WTC11 (cell line): ENCODE measurements at regions not wholly inside any gene's neighbourhood (a gene's known extent, or its start where the extent isn't known, plus 50 kb on each side); places are given as distances from the start of the nearest gene placed in this dataset.

Source experiments
- ATAC-seq: fragments of 200-7000 bp; cut with Tn5 transposase; 2 replicates; pipeline ENCODE4 v1.10.0; 2021; ENCODE audit warnings: mild to moderate bottlenecking, moderate library complexity
- CTCF ChIA-PET: fragments of 300-600 bp; sonication (Branson Sonifier 250); formaldehyde crosslinking; loops from one replicate; lab custom pipeline; 2021; ENCODE audit warnings: antibody characterized with exemption; lab: Charles Lee
- POLR2A ChIA-PET: fragments of 350-600 bp; sonication (Branson Sonifier 250); formaldehyde crosslinking; loops from one replicate; lab custom pipeline; 2021; ENCODE audit warnings: antibody characterized with exemption; lab: Charles Lee
- DNase-seq: peaks from one replicate; pipeline ENCODE4 v3.0.0; 2021; ENCODE audit warnings: low spot score
- H3K27ac Mint-ChIP-seq: 2 replicates; pipeline ENCODE4 v1.8.0; 2021; ENCODE audit warnings: mixed read lengths
- H3K27me3 Mint-ChIP-seq: 2 replicates; pipeline ENCODE4 v1.8.0; 2021; ENCODE audit warnings: low read depth, mild to moderate bottlenecking, moderate library complexity, mixed read lengths
- H3K36me3 Mint-ChIP-seq: 2 replicates; pipeline ENCODE4 v1.8.0; 2021; ENCODE audit warnings: mixed read lengths
- H3K4me1 Mint-ChIP-seq: 2 replicates; pipeline ENCODE4 v1.8.0; 2022; ENCODE audit warnings: mixed read lengths
- H3K4me3 Mint-ChIP-seq: 2 replicates; pipeline ENCODE4 v1.8.0; 2021; ENCODE audit warnings: mild to moderate bottlenecking, moderate library complexity, mixed read lengths
- H3K9me3 Mint-ChIP-seq: 2 replicates; pipeline ENCODE4 v1.8.0; 2021; ENCODE audit warnings: mixed read lengths
- AR ChIP-seq: fragments of 250-450 bp; sonication (Bioruptor Pico); IDR thresholded peaks from 2 replicates; pipeline ENCODE4 v1.9.0; 2021; ENCODE audit warnings: mild to moderate bottlenecking
- ATF1 ChIP-seq: sonication (generic); formaldehyde crosslinking; IDR thresholded peaks from 2 replicates; pipeline ENCODE4 v1.8.1; 2023; ENCODE audit warnings: mild to moderate bottlenecking, moderate library complexity, missing genetic modification reagents
- GTF2I ChIP-seq: fragments of 250-450 bp; sonication (Bioruptor Pico); conservative IDR thresholded peaks from 2 replicates; pipeline ENCODE4 v1.4.0; 2021; ENCODE audit warnings: mild to moderate bottlenecking
- IRF2 ChIP-seq: sonication (generic); formaldehyde crosslinking; IDR thresholded peaks from 2 replicates; pipeline ENCODE4 v1.8.0; 2022; ENCODE audit warnings: low read depth, missing genetic modification reagents, borderline replicate concordance
- JAZF1 ChIP-seq: fragments of 250-450 bp; sonication (Bioruptor Pico); IDR thresholded peaks from 2 replicates; pipeline ENCODE4 v1.9.0; 2021; ENCODE audit warnings: moderate library complexity, mild to moderate bottlenecking, inconsistent platforms
- NR2C2 ChIP-seq: sonication (generic); formaldehyde crosslinking; IDR thresholded peaks from 2 replicates; pipeline ENCODE4 v1.8.0; 2022; ENCODE audit warnings: mild to moderate bottlenecking, missing genetic modification reagents
- PRDM15 ChIP-seq: sonication (generic); formaldehyde crosslinking; IDR thresholded peaks from 2 replicates; pipeline ENCODE4 v1.8.0; 2022; ENCODE audit warnings: missing genetic modification reagents
- RELA ChIP-seq: sonication (generic); formaldehyde crosslinking; IDR thresholded peaks from 2 replicates; pipeline ENCODE4 v1.8.1; 2022; ENCODE audit warnings: missing genetic modification reagents, mild to moderate bottlenecking, borderline replicate concordance
- SMAD4 ChIP-seq: sonication (generic); formaldehyde crosslinking; IDR thresholded peaks from 2 replicates; pipeline ENCODE4 v1.8.0; 2022; ENCODE audit warnings: mild to moderate bottlenecking, missing genetic modification reagents
- SP1 ChIP-seq: sonication (generic); formaldehyde crosslinking; conservative IDR thresholded peaks from 2 replicates; pipeline ENCODE4 v1.8.1; 2022; ENCODE audit warnings: missing genetic modification reagents
- TEAD1 ChIP-seq: sonication (generic); formaldehyde crosslinking; IDR thresholded peaks from 2 replicates; pipeline ENCODE4 v1.8.0; 2022; ENCODE audit warnings: mild to moderate bottlenecking, missing genetic modification reagents
- TEAD4 ChIP-seq: sonication (generic); formaldehyde crosslinking; IDR thresholded peaks from 2 replicates; pipeline ENCODE4 v1.8.0; 2022; ENCODE audit warnings: mild to moderate bottlenecking, missing genetic modification reagents
- TP53 ChIP-seq: sonication (generic); formaldehyde crosslinking; IDR thresholded peaks from 2 replicates; pipeline ENCODE4 v1.8.1; 2023; ENCODE audit warnings: mild to moderate bottlenecking, missing genetic modification reagents
- ZBTB21 ChIP-seq: sonication (generic); formaldehyde crosslinking; IDR thresholded peaks from 2 replicates; pipeline ENCODE4 v1.8.1; 2023; ENCODE audit warnings: mild to moderate bottlenecking, missing genetic modification reagents, borderline replicate concordance
- ZNF121 ChIP-seq: sonication (generic); formaldehyde crosslinking; IDR thresholded peaks from 2 replicates; pipeline ENCODE4 v1.8.0; 2023; ENCODE audit warnings: missing genetic modification reagents
- ZNF281 ChIP-seq: sonication (generic); formaldehyde crosslinking; IDR thresholded peaks from 2 replicates; pipeline ENCODE4 v1.8.0; 2023; ENCODE audit warnings: mild to moderate bottlenecking, missing genetic modification reagents
- ZNF396 ChIP-seq: fragments of 250-450 bp; sonication (Bioruptor Pico); IDR thresholded peaks from 2 replicates; pipeline ENCODE4 v1.8.0; 2021; ENCODE audit warnings: mild to moderate bottlenecking, moderate library complexity, borderline replicate concordance
- TF ChIP-seq, protein P1 (sequence below): sonication (generic); formaldehyde crosslinking; IDR thresholded peaks from 2 replicates; pipeline ENCODE4 v1.8.1; 2023; ENCODE audit warnings: mild to moderate bottlenecking, moderate library complexity, missing genetic modification reagents
- TF ChIP-seq, protein P2 (sequence below): sonication (generic); formaldehyde crosslinking; IDR thresholded peaks from 2 replicates; pipeline ENCODE4 v1.8.1; 2023; ENCODE audit warnings: mild to moderate bottlenecking, missing genetic modification reagents
- TF ChIP-seq, protein P3 (sequence below): sonication (generic); formaldehyde crosslinking; IDR thresholded peaks from 2 replicates; pipeline ENCODE4 v1.8.1; 2023; ENCODE audit warnings: mild to moderate bottlenecking, missing genetic modification reagents, moderate library complexity

- TF ChIP-seq AR (no peak), ZNF396 (CRISPR knock-in tag) (no peak), TP53 (no peak), ZNF281 (CRISPR knock-in tag) (no peak), NR2C2 (CRISPR knock-in tag) (no peak), ZNF121 (CRISPR knock-in tag) (no peak), SP1 (CRISPR knock-in tag) (no peak)
- TF ChIP-seq, protein P1, sequence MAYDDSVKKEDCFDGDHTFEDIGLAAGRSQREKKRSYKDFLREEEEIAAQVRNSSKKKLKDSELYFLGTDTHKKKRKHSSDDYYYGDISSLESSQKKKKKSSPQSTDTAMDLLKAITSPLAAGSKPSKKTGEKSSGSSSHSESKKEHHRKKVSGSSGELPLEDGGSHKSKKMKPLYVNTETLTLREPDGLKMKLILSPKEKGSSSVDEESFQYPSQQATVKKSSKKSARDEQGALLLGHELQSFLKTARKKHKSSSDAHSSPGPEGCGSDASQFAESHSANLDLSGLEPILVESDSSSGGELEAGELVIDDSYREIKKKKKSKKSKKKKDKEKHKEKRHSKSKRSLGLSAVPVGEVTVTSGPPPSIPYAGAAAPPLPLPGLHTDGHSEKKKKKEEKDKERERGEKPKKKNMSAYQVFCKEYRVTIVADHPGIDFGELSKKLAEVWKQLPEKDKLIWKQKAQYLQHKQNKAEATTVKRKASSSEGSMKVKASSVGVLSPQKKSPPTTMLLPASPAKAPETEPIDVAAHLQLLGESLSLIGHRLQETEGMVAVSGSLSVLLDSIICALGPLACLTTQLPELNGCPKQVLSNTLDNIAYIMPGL (CRISPR knock-in tag) = no peak
- TF ChIP-seq, protein P2, sequence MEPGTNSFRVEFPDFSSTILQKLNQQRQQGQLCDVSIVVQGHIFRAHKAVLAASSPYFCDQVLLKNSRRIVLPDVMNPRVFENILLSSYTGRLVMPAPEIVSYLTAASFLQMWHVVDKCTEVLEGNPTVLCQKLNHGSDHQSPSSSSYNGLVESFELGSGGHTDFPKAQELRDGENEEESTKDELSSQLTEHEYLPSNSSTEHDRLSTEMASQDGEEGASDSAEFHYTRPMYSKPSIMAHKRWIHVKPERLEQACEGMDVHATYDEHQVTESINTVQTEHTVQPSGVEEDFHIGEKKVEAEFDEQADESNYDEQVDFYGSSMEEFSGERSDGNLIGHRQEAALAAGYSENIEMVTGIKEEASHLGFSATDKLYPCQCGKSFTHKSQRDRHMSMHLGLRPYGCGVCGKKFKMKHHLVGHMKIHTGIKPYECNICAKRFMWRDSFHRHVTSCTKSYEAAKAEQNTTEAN (CRISPR knock-in tag) = no peak
Measured at GRCh38 chr14:32265584-32265983, 62.5 kb upstream of the RNU6-8 start (continued).

DNA sequence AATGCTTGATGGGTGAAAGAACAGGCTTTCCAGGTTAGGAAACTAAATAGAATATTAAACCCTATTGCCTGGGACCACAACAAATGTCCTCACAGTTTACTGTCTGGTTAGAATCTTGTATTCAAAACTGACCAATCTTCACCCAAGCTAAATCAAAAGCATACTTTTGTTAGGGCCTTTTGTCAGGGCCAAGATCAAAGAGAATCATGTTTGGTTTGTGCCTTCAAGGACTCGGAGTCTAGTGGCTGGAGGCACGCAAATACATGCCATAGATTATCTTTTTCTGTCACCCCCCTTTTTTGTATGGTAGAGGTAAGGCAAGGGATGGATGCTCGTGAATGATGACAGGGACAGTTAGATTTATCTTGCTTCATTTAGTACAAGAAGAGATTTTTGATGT is 51.1 kb upstream of the AKAP6 start:
- Mint-ChIP-seq H3K27ac (no peak overlapping the region), H3K4me1 (peaks cover 6% of the 10 kb centered on the region; the same call in 1 of the 2 replicates)
- no peak for TF ChIP-seq ZNF121 (CRISPR knock-in tag)
- TF ChIP-seq SMAD4 (CRISPR knock-in tag) = no peak
- no peak for TF ChIP-seq ZBTB21 (CRISPR knock-in tag)
- no peak for TF ChIP-seq ZNF396 (CRISPR knock-in tag)
- TF ChIP-seq GTF2I (CRISPR knock-in tag) = no peak
- TF ChIP-seq TEAD1 (CRISPR knock-in tag) = no peak
- no peak for TF ChIP-seq JAZF1 (CRISPR knock-in tag)
- TF ChIP-seq RELA (CRISPR knock-in tag) = no peak
- TF ChIP-seq PRDM15 (CRISPR knock-in tag) = no peak
- no peak for TF ChIP-seq ATF1 (CRISPR knock-in tag)
- TF ChIP-seq, protein P3, sequence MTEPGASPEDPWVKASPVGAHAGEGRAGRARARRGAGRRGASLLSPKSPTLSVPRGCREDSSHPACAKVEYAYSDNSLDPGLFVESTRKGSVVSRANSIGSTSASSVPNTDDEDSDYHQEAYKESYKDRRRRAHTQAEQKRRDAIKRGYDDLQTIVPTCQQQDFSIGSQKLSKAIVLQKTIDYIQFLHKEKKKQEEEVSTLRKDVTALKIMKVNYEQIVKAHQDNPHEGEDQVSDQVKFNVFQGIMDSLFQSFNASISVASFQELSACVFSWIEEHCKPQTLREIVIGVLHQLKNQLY (CRISPR knock-in tag) = no peak
- no peak for TF ChIP-seq IRF2 (CRISPR knock-in tag)
- TF ChIP-seq TEAD4 (CRISPR knock-in tag) = no peak
- TF ChIP-seq, all 79 proteins: peak for 0
- DNase-seq (no peak), ATAC-seq (no peak)
- Mint-ChIP-seq H3K36me3 (peaks cover 8% of the 10 kb centered on the region), H3K9me3 (peaks cover 47% of the 10 kb centered on the region), H3K27me3 (no peaks in the 10 kb centered on the region), H3K4me3 (no peak overlapping the region)
- CTCF ChIA-PET = no interaction called here
- POLR2A ChIA-PET = no interaction called here
